Panc1 (cell line): ENCODE measurements at regions not wholly inside any gene's neighbourhood (a gene's known extent, or its start where the extent isn't known, plus 50 kb on each side); places are given as distances from the start of the nearest gene placed in this dataset.

ENCODE experiments used
- ATAC-seq: fragments of 200-7000 bp; cut with Tn5 transposase; 2 replicates; pipeline ENCODE4 v1.9.1; 2020; ENCODE audit warnings: mild to moderate bottlenecking, moderate library complexity
- BruUV-seq: library from RNA; stranded (reverse); fragments of 400-500 nt; replicated peaks from 2 replicates; lab custom pipeline; 2021; lab: Mats Ljungman, UMichigan
- CTCF ChIA-PET: fragments of 300-600 bp; sonication (Branson Sonifier 250); formaldehyde crosslinking; loops from one replicate; lab custom pipeline; 2022; ENCODE audit warnings: antibody characterized with exemption; lab: Charles Lee
- POLR2A ChIA-PET: fragments of 300-600 bp; sonication (Branson Sonifier 250); formaldehyde crosslinking; loops from one replicate; lab custom pipeline; 2022; ENCODE audit warnings: antibody characterized with exemption; lab: Charles Lee
- DNase-seq: peaks from one replicate; pipeline ENCODE4 v3.0.0-alpha.2; 2010; ENCODE audit warnings: low read depth, low spot score
- H3K27ac ChIP-seq: 2 replicates; pipeline ENCODE4 v1.5.1; 2011; ENCODE audit warnings: mild to moderate bottlenecking, low read length, inconsistent platforms
- H3K27me3 ChIP-seq: fragments of 200-500 bp; sonication (Bioruptor generic); 2 replicates; pipeline ENCODE4 v1.6.0; 2014; ENCODE audit warnings: low read length, inconsistent platforms; ENCODE audit not compliant: control insufficient read depth, insufficient read depth
- H3K36me3 ChIP-seq: fragments of 200-500 bp; sonication (Bioruptor generic); 2 replicates; pipeline ENCODE4 v1.5.1; 2014; ENCODE audit warnings: inconsistent platforms, mild to moderate bottlenecking, low read length, moderate library complexity; ENCODE audit not compliant: control insufficient read depth, insufficient read depth
- H3K4me1 ChIP-seq: 2 replicates; pipeline ENCODE4 v1.5.1; 2011; ENCODE audit warnings: inconsistent platforms, mild to moderate bottlenecking, low read length, moderate library complexity; ENCODE audit not compliant: control insufficient read depth, insufficient read depth
- H3K4me3 ChIP-seq, 2 experiments: 2 replicates each; pipeline ENCODE4 v1.5.1; 2011 to 2012; ENCODE audit warnings: low read depth in 2 of 2, low read length in 2 of 2, mild to moderate bottlenecking in 2 of 2, inconsistent platforms in 1 of 2, moderate library complexity in 1 of 2
- H3K9me3 ChIP-seq: fragments of 200-500 bp; sonication (Bioruptor generic); 2 replicates; pipeline ENCODE4 v1.5.1; 2014; ENCODE audit warnings: low read depth, mild to moderate bottlenecking, inconsistent platforms, low read length, moderate library complexity; ENCODE audit not compliant: control insufficient read depth, insufficient read depth
- CTCF ChIP-seq: fragments of 450-650 bp; IDR thresholded peaks from 2 replicates; pipeline ENCODE4 v1.5.1; 2017; ENCODE audit warnings: mild to moderate bottlenecking
- POLR2AphosphoS5 ChIP-seq: IDR thresholded peaks from 2 replicates; pipeline ENCODE4 v1.6.1; 2012; ENCODE audit warnings: mild to moderate bottlenecking, low read depth, low read length, moderate library complexity
- REST ChIP-seq, 2 experiments: IDR thresholded peaks; 2 replicates each; pipeline ENCODE4 v1.6.1; 2011 to 2012; ENCODE audit warnings: low read depth in 2 of 2, control low read depth in 1 of 2, low read length in 1 of 2, mild to moderate bottlenecking in 1 of 2, moderate library complexity in 1 of 2; ENCODE audit not compliant: insufficient read depth in 1 of 2
- SIN3A ChIP-seq: IDR thresholded peaks from 2 replicates; pipeline ENCODE4 v1.6.1; 2012; ENCODE audit warnings: low read depth, mild to moderate bottlenecking, low read length, moderate library complexity, borderline replicate concordance; ENCODE audit not compliant: insufficient read depth
- TCF7L2 ChIP-seq: IDR thresholded peaks from 2 replicates; pipeline ENCODE4 v1.6.1; 2011; ENCODE audit warnings: mild to moderate bottlenecking, low read depth, low read length, inconsistent platforms
- in situ Hi-C: cut with HindIII; loops from 2 replicates; pipeline ENCODE4 v1.10.0; 2016; ENCODE audit warnings: low sequenced_read_pairs, low pct_unique_long_range_greater_than_20kb
- intact Hi-C: fragments of 100-400 bp; cut with micrococcal nuclease; formaldehyde crosslinking; loops from one replicate; pipeline ENCODE4 v1.10.0; 2022; ENCODE audit not compliant: unreplicated experiment

GRCh38 chr11:107222431-107222830 lies 204.2 kb upstream of the GUCY1A2 start:
- ChIA-PET POLR2A (no interaction called here), CTCF (no interaction called here)
- intact Hi-C loops (no loop called here), in situ Hi-C loops (no loop called here)
- ATAC-seq (no peak), DNase-seq (no peak)
- Histone ChIP-seq H3K36me3 (no peaks in the 10 kb centered on the region), H3K4me1 (no peaks in the 10 kb centered on the region), H3K27me3 (no peaks in the 10 kb centered on the region), H3K4me3 (no peak overlapping the region), H3K9me3 (no peaks in the 10 kb centered on the region), H3K27ac (no peak overlapping the region)
- no peak for TF ChIP-seq POLR2AphosphoS5
- no peak for TF ChIP-seq REST (IDR thresholded peaks at IDR 0.05; ENCODE audit: insufficient read depth in 1 of 2, low read depth in 2 of 2, low read length in 1 of 2)
- no peak for TF ChIP-seq SIN3A
- no peak for TF ChIP-seq TCF7L2
- TF ChIP-seq CTCF = no peak
- BruUV-seq = no TSS peak

GRCh38 chr11:107221748-107222285 lies 203.5 kb upstream of the GUCY1A2 start:
- no peak for ATAC-seq
- H3K4me3 ChIP-seq = no peak overlapping the region
- ChIA-PET POLR2A (no interaction called here), CTCF (no interaction called here)
- no peak overlapping the region for H3K27ac ChIP-seq
- TF ChIP-seq REST (IDR thresholded peaks at IDR 0.05; ENCODE audit: insufficient read depth in 1 of 2, low read depth in 2 of 2, low read length in 1 of 2) (no peak), POLR2AphosphoS5 (no peak), CTCF (no peak), TCF7L2 (no peak), SIN3A (no peak)
- in situ Hi-C loops = no loop called here
- H3K27me3 ChIP-seq = no peaks in the 10 kb centered on the region
- no peaks in the 10 kb centered on the region for H3K4me1 ChIP-seq
- no peak for DNase-seq
- no peaks in the 10 kb centered on the region for H3K9me3 ChIP-seq
- intact Hi-C loops = no loop called here
- BruUV-seq = no TSS peak
- no peaks in the 10 kb centered on the region for H3K36me3 ChIP-seq
